ENCODE measurements at regions not wholly inside any gene's neighbourhood (a gene's known extent, or its start where the extent isn't known, plus 50 kb on each side); places are given as distances from the start of the nearest gene placed in this dataset.

DNA sequence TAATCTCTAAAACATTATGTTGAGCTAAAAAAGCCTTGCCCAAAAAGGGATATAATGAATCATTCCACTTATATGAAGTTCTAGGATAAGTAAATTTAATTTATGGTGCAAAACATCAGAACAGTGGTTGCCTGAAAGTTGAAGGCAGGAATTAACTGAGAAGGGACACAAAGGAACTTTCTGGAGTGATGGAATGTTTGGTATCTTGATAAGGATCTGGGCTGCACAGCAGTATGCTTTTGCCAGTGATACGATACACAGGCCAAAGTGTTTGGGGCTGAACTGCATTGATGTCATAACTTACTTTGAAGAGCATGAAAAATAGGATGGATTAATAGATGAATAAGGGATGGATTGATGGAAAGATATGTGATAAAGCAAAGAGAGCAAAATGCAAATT, 146.1 kb upstream of the LRFN2 start:
- TF ChIP-seq, protein P1, sequence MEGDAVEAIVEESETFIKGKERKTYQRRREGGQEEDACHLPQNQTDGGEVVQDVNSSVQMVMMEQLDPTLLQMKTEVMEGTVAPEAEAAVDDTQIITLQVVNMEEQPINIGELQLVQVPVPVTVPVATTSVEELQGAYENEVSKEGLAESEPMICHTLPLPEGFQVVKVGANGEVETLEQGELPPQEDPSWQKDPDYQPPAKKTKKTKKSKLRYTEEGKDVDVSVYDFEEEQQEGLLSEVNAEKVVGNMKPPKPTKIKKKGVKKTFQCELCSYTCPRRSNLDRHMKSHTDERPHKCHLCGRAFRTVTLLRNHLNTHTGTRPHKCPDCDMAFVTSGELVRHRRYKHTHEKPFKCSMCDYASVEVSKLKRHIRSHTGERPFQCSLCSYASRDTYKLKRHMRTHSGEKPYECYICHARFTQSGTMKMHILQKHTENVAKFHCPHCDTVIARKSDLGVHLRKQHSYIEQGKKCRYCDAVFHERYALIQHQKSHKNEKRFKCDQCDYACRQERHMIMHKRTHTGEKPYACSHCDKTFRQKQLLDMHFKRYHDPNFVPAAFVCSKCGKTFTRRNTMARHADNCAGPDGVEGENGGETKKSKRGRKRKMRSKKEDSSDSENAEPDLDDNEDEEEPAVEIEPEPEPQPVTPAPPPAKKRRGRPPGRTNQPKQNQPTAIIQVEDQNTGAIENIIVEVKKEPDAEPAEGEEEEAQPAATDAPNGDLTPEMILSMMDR (IDR thresholded peaks at IDR 0.05; ENCODE audit: control insufficient read depth, insufficient read depth, low read depth, low read length, missing control alignments) = no peak
- H3K4me3 ChIP-seq (ENCODE audit: control insufficient read depth, low read depth, low read length) = no peak overlapping the region
- no peak for DNase-seq (ENCODE audit: low read depth)

DNA sequence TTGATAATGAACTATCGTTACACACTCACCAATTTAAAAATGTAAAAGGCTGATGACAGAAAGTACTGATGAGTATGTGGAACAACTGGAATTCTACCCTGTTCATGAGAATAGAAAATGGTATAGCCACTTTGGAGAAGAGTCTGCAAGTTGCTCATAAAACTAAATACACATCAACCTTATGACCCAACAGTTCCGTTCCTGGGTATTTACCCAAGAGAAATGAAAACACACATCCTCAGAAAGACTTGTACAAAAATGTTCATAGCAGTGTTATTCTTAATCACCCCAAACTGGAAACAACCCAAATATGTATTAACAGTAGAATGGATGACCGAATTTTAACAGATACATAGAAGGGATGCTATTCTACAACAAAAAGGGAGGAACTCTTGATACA, 145.7 kb upstream of the LRFN2 start:
- TF ChIP-seq, protein P1 (IDR thresholded peaks at IDR 0.05; ENCODE audit: control insufficient read depth, insufficient read depth, low read depth, low read length, missing control alignments) = no peak
- no peak for DNase-seq (ENCODE audit: low read depth)
- no peak overlapping the region for H3K4me3 ChIP-seq (ENCODE audit: control insufficient read depth, low read depth, low read length)

DNA sequence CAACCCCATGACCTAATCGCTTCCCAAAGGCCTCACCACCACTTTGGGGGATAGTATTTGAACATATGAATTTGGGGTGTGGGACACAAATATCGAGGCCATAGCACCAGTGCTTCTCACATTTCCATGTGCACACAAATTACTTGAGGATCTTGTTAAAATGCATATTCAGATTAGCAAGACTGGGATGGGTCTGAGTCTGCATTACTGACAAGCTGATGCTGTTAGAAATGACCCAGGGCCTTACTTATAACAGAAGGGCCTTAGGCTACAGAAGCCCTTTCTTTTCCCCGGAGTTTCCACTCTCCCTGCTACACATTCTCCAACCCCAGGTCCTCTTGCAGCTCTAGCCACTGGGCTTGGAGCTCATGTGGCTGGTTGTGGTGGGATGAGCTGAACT, 141.5 kb upstream of the LRFN2 start:
- TF ChIP-seq, protein P1 (IDR thresholded peaks at IDR 0.05; ENCODE audit: control insufficient read depth, insufficient read depth, low read depth, low read length, missing control alignments) = no peak

DNA sequence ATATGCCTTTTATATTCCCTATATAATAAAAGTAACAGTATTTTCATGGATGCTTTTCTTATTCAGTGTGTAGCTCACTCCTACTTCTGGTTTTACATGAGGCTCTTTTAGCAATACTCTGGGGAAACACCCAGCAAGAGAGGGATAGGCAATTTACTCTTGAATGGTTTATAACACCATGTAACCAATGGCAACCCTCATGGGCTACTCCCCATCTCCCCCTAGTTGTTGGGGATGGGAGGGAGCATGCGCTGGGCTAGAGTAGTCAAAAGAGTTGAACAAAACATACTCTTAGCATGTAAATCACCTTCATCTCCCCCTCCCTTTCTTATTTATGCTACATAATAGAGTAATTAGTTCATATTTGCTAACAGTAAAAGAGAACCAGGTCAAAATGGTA, 140.1 kb upstream of the LRFN2 start:
- H3K4me3 ChIP-seq (ENCODE audit: control insufficient read depth, low read depth, low read length) = no peak overlapping the region
- TF ChIP-seq, protein P1 (IDR thresholded peaks at IDR 0.05; ENCODE audit: control insufficient read depth, insufficient read depth, low read depth, low read length, missing control alignments) = no peak
- no peak for DNase-seq (ENCODE audit: low read depth)

More for the DNA sequence above, 141.5 kb upstream of the LRFN2 start:
- H3K4me3 ChIP-seq (ENCODE audit: control insufficient read depth, low read depth, low read length) = no peak overlapping the region
- DNase-seq (ENCODE audit: low read depth) = no peak

DNA sequence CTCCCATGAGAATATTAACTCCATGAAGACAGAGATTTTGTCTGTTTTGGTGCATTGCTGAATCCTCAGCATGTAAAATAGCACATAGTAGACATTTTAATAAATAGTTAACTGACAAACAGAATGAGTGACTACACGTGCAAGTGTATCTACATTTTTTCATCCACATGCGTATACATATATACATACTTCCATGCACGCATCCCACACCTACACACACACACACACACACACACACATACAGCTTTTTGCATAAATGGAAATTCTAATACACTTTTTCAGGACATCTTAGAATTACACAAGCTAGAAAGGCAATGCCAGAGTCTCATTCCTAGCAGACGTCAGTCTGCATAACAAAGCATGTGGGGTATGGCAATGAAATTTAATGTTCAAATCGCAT, 139.7 kb upstream of the LRFN2 start:
- TF ChIP-seq, protein P1 (IDR thresholded peaks at IDR 0.05; ENCODE audit: control insufficient read depth, insufficient read depth, low read depth, low read length, missing control alignments) = no peak
- DNase-seq (ENCODE audit: low read depth) = no peak
- no peak overlapping the region for H3K4me3 ChIP-seq (ENCODE audit: control insufficient read depth, low read depth, low read length)

DNA sequence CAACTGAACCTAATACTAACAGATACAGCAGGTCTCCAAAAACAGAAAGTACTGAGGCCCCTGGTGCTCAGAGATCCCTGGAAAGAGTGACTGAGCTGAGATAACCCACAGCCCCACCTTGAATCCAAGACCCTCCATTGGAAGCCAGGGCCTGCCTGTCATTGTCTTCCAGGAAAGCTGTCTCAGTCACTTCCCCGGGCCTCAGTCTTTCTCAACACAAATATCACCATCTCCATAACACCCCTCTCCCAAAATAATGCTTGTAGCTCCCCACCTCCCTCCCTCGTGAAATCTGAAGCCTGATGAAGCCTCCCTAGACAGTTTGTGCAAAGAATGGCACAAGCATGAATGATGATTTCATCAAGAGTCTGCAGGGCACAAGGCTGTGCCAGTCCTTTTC, 138.2 kb upstream of the LRFN2 start:
- TF ChIP-seq, protein P1 (IDR thresholded peaks at IDR 0.05; ENCODE audit: control insufficient read depth, insufficient read depth, low read depth, low read length, missing control alignments) = no peak
- no peak overlapping the region for H3K4me3 ChIP-seq (ENCODE audit: control insufficient read depth, low read depth, low read length)
- DNase-seq (ENCODE audit: low read depth) = no peak

DNA sequence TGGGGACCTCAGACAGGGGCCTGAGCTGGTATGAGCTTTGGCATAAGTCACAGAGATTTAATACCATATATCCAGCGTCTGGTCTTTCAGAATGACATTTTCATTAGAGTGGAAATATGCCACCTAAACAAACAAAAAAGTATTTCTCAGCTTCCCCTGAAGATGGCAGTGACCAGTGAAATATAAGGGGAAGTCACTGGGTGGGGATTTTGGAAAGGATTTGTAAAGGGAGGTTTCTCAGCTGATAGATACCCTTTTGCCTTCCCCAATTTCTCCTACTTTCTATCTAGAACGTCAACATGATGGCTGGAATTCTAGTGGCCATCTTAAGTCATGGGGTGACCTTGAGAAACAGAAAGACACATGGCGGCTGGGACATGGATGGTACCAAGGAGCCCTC, 137.7 kb upstream of the LRFN2 start:
- TF ChIP-seq, protein P1 (IDR thresholded peaks at IDR 0.05; ENCODE audit: control insufficient read depth, insufficient read depth, low read depth, low read length, missing control alignments) = no peak
- DNase-seq (ENCODE audit: low read depth) = no peak
- H3K4me3 ChIP-seq (ENCODE audit: control insufficient read depth, low read depth, low read length) = no peak overlapping the region

Measured in AG09309 (cell line).